Esophagus squamous epithelium (tissue), 4 donors: ENCODE measurements at regions not wholly inside any gene's neighbourhood (a gene's known extent, or its start where the extent isn't known, plus 50 kb on each side); places are given as distances from the start of the nearest gene placed in this dataset.

Experiments used
- POLR2A ChIP-seq, 4 donors: fragments of 450-650 bp; IDR thresholded peaks; one replicate each; pipeline ENCODE4 v1.6.1; 2017; ENCODE audit warnings: antibody characterized with exemption in 4 of 4, mild to moderate bottlenecking in 4 of 4, moderate library complexity in 3 of 4
- TF ChIP-seq, protein P1 (sequence below), 6 experiments: fragments of 450-650 bp in 4 of 6; fragments of 200-600 bp in 2 of 6; sonication (generic) in 2 of 6; IDR thresholded peaks; one replicate each; pipeline ENCODE4 v1.5.1; 2016 to 2019; ENCODE audit warnings: antibody characterized with exemption in 6 of 6, mild to moderate bottlenecking in 4 of 6, moderate library complexity in 4 of 6

- TF ChIP-seq, protein P1, sequence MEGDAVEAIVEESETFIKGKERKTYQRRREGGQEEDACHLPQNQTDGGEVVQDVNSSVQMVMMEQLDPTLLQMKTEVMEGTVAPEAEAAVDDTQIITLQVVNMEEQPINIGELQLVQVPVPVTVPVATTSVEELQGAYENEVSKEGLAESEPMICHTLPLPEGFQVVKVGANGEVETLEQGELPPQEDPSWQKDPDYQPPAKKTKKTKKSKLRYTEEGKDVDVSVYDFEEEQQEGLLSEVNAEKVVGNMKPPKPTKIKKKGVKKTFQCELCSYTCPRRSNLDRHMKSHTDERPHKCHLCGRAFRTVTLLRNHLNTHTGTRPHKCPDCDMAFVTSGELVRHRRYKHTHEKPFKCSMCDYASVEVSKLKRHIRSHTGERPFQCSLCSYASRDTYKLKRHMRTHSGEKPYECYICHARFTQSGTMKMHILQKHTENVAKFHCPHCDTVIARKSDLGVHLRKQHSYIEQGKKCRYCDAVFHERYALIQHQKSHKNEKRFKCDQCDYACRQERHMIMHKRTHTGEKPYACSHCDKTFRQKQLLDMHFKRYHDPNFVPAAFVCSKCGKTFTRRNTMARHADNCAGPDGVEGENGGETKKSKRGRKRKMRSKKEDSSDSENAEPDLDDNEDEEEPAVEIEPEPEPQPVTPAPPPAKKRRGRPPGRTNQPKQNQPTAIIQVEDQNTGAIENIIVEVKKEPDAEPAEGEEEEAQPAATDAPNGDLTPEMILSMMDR (IDR thresholded peaks at IDR 0.05) = no peak
- TF ChIP-seq POLR2A (IDR thresholded peaks at IDR 0.05) = no peak
These were observed 63.0 kb upstream of the MB21D2 start for GRCh38 chr3:192980632-192981031.
